Mesodermal cell (in vitro differentiated cells): ENCODE measurements at regions not wholly inside any gene's neighbourhood (a gene's known extent, or its start where the extent isn't known, plus 50 kb on each side); places are given as distances from the start of the nearest gene placed in this dataset.

Experiments used
- H3K27ac ChIP-seq: 2 replicates; pipeline ENCODE4 v1.7.0; 2013; ENCODE audit warnings: mild to moderate bottlenecking, low read depth, low read length, moderate library complexity; ENCODE audit not compliant: severe bottlenecking
- H3K36me3 ChIP-seq: 2 replicates; pipeline ENCODE4 v1.7.1; 2013; ENCODE audit warnings: mild to moderate bottlenecking, low read length, moderate library complexity; ENCODE audit not compliant: control insufficient read depth, insufficient read depth
- H3K4me1 ChIP-seq: one replicate; pipeline ENCODE4 v1.7.1; 2013; ENCODE audit warnings: mild to moderate bottlenecking, low read length; ENCODE audit not compliant: insufficient read depth, control insufficient read depth, poor library complexity, severe bottlenecking
- H3K4me3 ChIP-seq: 2 replicates; pipeline ENCODE4 v1.7.0; 2013; ENCODE audit warnings: low read length, control low read depth, mild to moderate bottlenecking; ENCODE audit not compliant: insufficient read depth, poor library complexity, severe bottlenecking; ENCODE audit errors: extremely low read depth
- H3K9me3 ChIP-seq: 2 replicates; pipeline ENCODE4 v1.7.1; 2013; ENCODE audit warnings: mild to moderate bottlenecking, low read length, moderate library complexity; ENCODE audit not compliant: control insufficient read depth
- WGBS, 2 experiments: methylation state at CpG; one replicate each; pipeline ENCODE4 v1.1.5; 2013; ENCODE audit warnings: missing lambda C conversion rate in 2 of 2; ENCODE audit not compliant: insufficient coverage in 2 of 2; 5-methylcytosine and 5-hydroxymethylcytosine counted together

DNA sequence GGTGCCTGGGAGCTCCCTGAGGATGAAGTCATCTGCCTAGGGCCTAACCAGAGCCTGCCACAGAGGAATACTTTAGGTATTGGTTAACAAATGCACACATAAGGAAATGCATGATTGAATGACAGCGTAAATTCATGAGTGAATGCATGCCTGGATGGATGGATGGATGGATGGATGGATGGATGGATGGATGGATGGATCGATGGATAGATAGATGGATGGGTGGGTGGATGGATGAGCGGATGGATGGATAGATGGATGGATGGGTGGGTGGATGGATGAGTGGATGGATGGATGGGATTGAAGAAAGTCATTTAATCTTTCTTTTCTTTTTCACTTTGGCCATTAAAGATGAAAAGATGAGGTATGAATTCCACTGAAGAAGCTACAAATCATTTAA lies 111.9 kb upstream of the SIRPG start:
- no peaks in the 10 kb centered on the region for H3K36me3 ChIP-seq

DNA sequence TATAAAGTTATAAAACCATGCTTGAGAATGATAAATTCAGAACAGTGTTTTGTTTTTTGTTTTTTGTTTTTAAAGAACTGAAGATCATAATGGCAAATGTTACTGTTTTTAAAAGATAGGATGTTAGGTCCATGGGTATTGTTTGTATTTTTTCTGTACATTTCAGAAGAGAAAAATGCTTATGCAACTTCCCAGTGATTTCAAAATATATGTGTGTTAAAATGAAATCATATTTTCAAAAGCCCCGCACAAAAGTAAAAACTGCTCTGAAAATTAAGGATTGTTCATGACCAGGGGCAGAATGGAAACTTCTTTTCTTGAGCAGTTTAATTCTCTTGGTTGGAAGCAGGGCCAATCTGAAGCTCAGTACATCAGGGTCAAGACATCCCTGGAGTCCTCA lies 109.2 kb upstream of the SIRPG start:
- H3K4me1 ChIP-seq = no peaks in the 10 kb centered on the region
- no peak overlapping the region for H3K27ac ChIP-seq
- WGBS, 2 experiments = 100% methylated on average over 1 of the region's 1 CpG; no CpG with 5 or more reads in 1 of the 2 experiments
- no peaks in the 10 kb centered on the region for H3K36me3 ChIP-seq
- H3K4me3 ChIP-seq = no peak overlapping the region
- no peaks in the 10 kb centered on the region for H3K9me3 ChIP-seq

More for the DNA sequence above, 111.9 kb upstream of the SIRPG start:
- no peaks in the 10 kb centered on the region for H3K4me1 ChIP-seq
- H3K27ac ChIP-seq = no peak overlapping the region
- H3K4me3 ChIP-seq = no peak overlapping the region
- H3K9me3 ChIP-seq = no peaks in the 10 kb centered on the region
- WGBS, 2 experiments = 75 to 93% methylated on average over 2 of the region's 3 CpGs

GRCh38 chr20:1764136-1765033 lies 106.8 kb upstream of the SIRPG start:
- 56 to 60% methylated on average over 3 to 4 of the region's 15 CpGs for WGBS, 2 experiments
- Histone ChIP-seq H3K9me3 (no peaks in the 10 kb centered on the region), H3K36me3 (no peaks in the 10 kb centered on the region), H3K27ac (no peak overlapping the region), H3K4me1 (no peaks in the 10 kb centered on the region), H3K4me3 (no peak overlapping the region)

DNA sequence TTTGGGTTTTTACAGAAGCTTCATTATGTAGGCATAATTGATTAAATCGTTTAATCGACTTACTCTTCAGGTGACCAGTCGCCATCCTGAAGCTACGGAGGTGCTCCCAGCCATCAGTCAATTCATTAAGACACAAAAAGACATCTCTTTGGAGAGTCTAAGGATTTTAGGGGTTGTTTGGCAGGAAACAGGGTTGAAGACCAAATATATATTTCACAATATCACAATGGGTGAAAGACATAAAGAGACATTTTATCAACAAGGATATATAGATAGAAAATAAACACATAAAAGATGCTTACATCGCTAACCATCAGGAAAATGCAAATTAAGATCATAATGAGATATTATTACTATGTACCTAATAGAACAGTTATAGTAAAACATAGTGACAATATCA lies 104.0 kb upstream of the SIRPG start:
- WGBS, 2 experiments = 92% methylated on average over 2 of the region's 5 CpGs; no CpG with 5 or more reads in 1 of the 2 experiments
- Histone ChIP-seq H3K9me3 (no peaks in the 10 kb centered on the region), H3K4me1 (no peaks in the 10 kb centered on the region), H3K36me3 (no peaks in the 10 kb centered on the region), H3K4me3 (no peak overlapping the region), H3K27ac (no peak overlapping the region)

- H3K27ac ChIP-seq = no peak overlapping the region
- no peaks in the 10 kb centered on the region for H3K36me3 ChIP-seq
- 71 to 76% methylated on average over 2 to 5 of the region's 5 CpGs for WGBS, 2 experiments
- H3K4me3 ChIP-seq = no peak overlapping the region
- H3K4me1 ChIP-seq = no peaks in the 10 kb centered on the region
- H3K9me3 ChIP-seq = no peaks in the 10 kb centered on the region
Measured at GRCh38 chr20:1761116-1761515, 103.5 kb upstream of the SIRPG start.

GRCh38 chr20:1758765-1759164 lies 101.2 kb upstream of the SIRPG start:
- Histone ChIP-seq H3K9me3 (no peaks in the 10 kb centered on the region), H3K27ac (no peak overlapping the region), H3K4me3 (no peak overlapping the region), H3K36me3 (no peaks in the 10 kb centered on the region), H3K4me1 (no peaks in the 10 kb centered on the region)
- 100% methylated on average over 2 of the region's 2 CpGs; no CpG with 5 or more reads in 1 of the 2 experiments for WGBS, 2 experiments

- no peaks in the 10 kb centered on the region for H3K36me3 ChIP-seq
- no peaks in the 10 kb centered on the region for H3K9me3 ChIP-seq
- WGBS, 2 experiments = 78 to 84% methylated on average over 4 to 5 of the region's 5 CpGs
- H3K4me3 ChIP-seq = no peak overlapping the region
- H3K4me1 ChIP-seq = no peaks in the 10 kb centered on the region
- H3K27ac ChIP-seq = no peak overlapping the region
Measured at GRCh38 chr20:1757606-1758512, 100.3 kb upstream of the SIRPG start.

DNA sequence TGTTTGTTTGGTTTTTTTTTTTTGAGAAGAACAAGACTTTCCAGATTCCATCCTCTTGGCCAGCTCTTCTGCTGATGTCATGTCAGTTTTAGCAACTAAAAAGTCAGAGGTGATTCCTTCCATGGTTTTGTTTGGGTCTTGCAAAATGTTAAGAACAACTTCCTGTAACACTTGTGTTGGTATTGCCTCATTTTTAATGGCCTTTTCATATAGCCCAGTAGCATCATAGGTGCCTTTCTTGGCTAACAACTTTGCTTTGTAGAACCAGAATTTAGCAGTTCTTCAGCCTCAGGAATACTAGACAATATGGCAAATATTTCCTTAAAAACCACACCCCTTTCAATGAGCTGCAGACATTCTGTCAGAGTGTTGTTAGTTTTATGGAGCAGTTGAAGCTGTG lies 99.5 kb upstream of the SIRPG start:
- H3K4me1 ChIP-seq = no peaks in the 10 kb centered on the region
- H3K4me3 ChIP-seq = no peak overlapping the region
- H3K9me3 ChIP-seq = no peaks in the 10 kb centered on the region
- H3K27ac ChIP-seq = no peak overlapping the region
- no peaks in the 10 kb centered on the region for H3K36me3 ChIP-seq

GRCh38 chr20:1754749-1755148 lies 97.2 kb upstream of the SIRPG start:
- H3K4me3 ChIP-seq = no peak overlapping the region
- H3K4me1 ChIP-seq = no peaks in the 10 kb centered on the region
- WGBS, 2 experiments = 84 to 88% methylated on average over 4 of the region's 4 CpGs
- H3K36me3 ChIP-seq = no peaks in the 10 kb centered on the region
- no peaks in the 10 kb centered on the region for H3K9me3 ChIP-seq
- H3K27ac ChIP-seq = no peak overlapping the region

- H3K27ac ChIP-seq = no peak overlapping the region
- WGBS, 2 experiments = no CpG with 5 or more reads among the region's 2 CpGs
- H3K4me3 ChIP-seq = no peak overlapping the region
- H3K36me3 ChIP-seq = no peaks in the 10 kb centered on the region
- no peaks in the 10 kb centered on the region for H3K9me3 ChIP-seq
- no peaks in the 10 kb centered on the region for H3K4me1 ChIP-seq
Measured at GRCh38 chr20:1754306-1754705, 96.7 kb upstream of the SIRPG start.
